Calu3 (cell line): ENCODE measurements at regions not wholly inside any gene's neighbourhood (a gene's known extent, or its start where the extent isn't known, plus 50 kb on each side); places are given as distances from the start of the nearest gene placed in this dataset.

Experiments used
- BruUV-seq: library from RNA; stranded (reverse); fragments of 400-500 nt; replicated peaks from 2 replicates; lab custom pipeline; 2021; lab: Mats Ljungman, UMichigan
- CTCF ChIA-PET: fragments of 300-600 bp; sonication (Branson Sonifier 250); formaldehyde crosslinking; loops from one replicate; lab custom pipeline; 2022; ENCODE audit warnings: antibody characterized with exemption; lab: Charles Lee
- DNase-seq: peaks from one replicate; pipeline ENCODE4 v3.0.0; 2022
- H3K27ac Mint-ChIP-seq: one replicate; pipeline ENCODE4 v1.8.0; 2022; ENCODE audit warnings: mixed read lengths; ENCODE audit not compliant: unreplicated experiment
- H3K27me3 Mint-ChIP-seq: one replicate; pipeline ENCODE4 v1.8.0; 2022; ENCODE audit warnings: mixed read lengths; ENCODE audit not compliant: unreplicated experiment
- H3K36me3 Mint-ChIP-seq: one replicate; pipeline ENCODE4 v1.8.0; 2022; ENCODE audit warnings: mild to moderate bottlenecking, moderate library complexity, mixed read lengths; ENCODE audit not compliant: insufficient read depth, unreplicated experiment
- H3K4me1 Mint-ChIP-seq: one replicate; pipeline ENCODE4 v1.8.0; 2022; ENCODE audit warnings: mild to moderate bottlenecking, low read depth, mixed read lengths; ENCODE audit not compliant: unreplicated experiment
- H3K4me3 Mint-ChIP-seq: one replicate; pipeline ENCODE4 v1.8.0; 2022; ENCODE audit warnings: mild to moderate bottlenecking, low read depth, moderate library complexity, mixed read lengths; ENCODE audit not compliant: unreplicated experiment
- H3K9me3 Mint-ChIP-seq: one replicate; pipeline ENCODE4 v1.8.0; 2022; ENCODE audit warnings: low read depth, mixed read lengths; ENCODE audit not compliant: unreplicated experiment
- intact Hi-C: fragments of 100-400 bp; cut with micrococcal nuclease; formaldehyde crosslinking; loops from one replicate; pipeline ENCODE4 v1.10.0; 2022; ENCODE audit not compliant: unreplicated experiment
- TF ChIP-seq, protein P1 (sequence below): fragments of 200-600 bp; IDR thresholded peaks from one replicate; pipeline ENCODE4 v1.8.0; 2022; ENCODE audit warnings: antibody characterized with exemption; ENCODE audit not compliant: unreplicated experiment

DNA sequence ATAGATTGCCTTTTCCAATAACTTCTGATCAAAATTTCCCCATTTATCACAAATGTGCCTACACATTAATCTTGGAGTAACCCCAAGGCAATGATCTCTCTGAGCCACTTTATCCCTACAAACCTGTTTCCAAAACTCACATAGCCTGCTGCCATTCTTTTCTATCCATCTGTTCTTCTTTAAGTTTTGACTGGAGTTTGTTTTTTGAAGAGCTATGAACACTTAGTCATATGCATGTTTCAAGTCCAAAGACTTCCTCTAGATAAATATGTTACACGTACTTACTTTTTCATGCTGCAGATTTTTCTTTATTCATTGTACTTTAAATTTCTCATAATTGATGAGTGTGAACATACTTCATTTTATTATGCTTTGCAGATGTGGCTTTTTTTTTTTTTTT lies 488.9 kb upstream of the CITED2 start:
- H3K27ac Mint-ChIP-seq: peak overlapping the region; percentile 17
- peaks cover 24% of the 10 kb centered on the region for H3K4me1 Mint-ChIP-seq
- peaks cover 2% of the 10 kb centered on the region for H3K9me3 Mint-ChIP-seq
- no peak overlapping the region for H3K4me3 Mint-ChIP-seq
- no peak for DNase-seq
- H3K27me3 Mint-ChIP-seq: no peaks in the 10 kb centered on the region
- intact Hi-C loops: no loop called here
- H3K36me3 Mint-ChIP-seq: no peaks in the 10 kb centered on the region
- TF ChIP-seq, protein P1, sequence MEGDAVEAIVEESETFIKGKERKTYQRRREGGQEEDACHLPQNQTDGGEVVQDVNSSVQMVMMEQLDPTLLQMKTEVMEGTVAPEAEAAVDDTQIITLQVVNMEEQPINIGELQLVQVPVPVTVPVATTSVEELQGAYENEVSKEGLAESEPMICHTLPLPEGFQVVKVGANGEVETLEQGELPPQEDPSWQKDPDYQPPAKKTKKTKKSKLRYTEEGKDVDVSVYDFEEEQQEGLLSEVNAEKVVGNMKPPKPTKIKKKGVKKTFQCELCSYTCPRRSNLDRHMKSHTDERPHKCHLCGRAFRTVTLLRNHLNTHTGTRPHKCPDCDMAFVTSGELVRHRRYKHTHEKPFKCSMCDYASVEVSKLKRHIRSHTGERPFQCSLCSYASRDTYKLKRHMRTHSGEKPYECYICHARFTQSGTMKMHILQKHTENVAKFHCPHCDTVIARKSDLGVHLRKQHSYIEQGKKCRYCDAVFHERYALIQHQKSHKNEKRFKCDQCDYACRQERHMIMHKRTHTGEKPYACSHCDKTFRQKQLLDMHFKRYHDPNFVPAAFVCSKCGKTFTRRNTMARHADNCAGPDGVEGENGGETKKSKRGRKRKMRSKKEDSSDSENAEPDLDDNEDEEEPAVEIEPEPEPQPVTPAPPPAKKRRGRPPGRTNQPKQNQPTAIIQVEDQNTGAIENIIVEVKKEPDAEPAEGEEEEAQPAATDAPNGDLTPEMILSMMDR: no peak
- CTCF ChIA-PET: no interaction called here
- no TSS peak for BruUV-seq

DNA sequence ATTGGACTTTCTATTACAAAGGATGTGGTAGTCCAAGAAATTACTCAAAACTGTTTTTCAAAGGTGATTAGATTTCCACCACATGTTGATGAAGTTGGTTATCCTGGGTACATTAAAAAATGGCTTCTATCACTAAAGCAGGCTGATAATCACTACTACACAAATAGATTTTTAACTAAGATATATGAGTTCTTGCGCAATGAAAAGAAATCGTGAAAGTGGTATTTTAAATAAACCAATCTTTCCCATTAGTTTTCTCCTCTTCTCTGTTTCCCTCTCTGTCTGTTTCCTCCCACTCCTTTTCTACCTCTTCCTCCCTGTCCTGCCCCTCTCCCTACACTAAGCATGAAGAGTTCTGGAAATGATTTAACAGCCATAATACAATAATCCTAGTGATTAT lies 487.9 kb upstream of the CITED2 start:
- CTCF ChIA-PET: no interaction called here
- H3K4me1 Mint-ChIP-seq: peaks cover 24% of the 10 kb centered on the region
- DNase-seq: no peak
- peaks cover 2% of the 10 kb centered on the region for H3K9me3 Mint-ChIP-seq
- BruUV-seq: no TSS peak
- TF ChIP-seq, protein P1: no peak
- intact Hi-C loops: no loop called here
- H3K4me3 Mint-ChIP-seq: no peak overlapping the region
- no peak overlapping the region for H3K27ac Mint-ChIP-seq
- H3K36me3 Mint-ChIP-seq: no peaks in the 10 kb centered on the region
- H3K27me3 Mint-ChIP-seq: no peaks in the 10 kb centered on the region

DNA sequence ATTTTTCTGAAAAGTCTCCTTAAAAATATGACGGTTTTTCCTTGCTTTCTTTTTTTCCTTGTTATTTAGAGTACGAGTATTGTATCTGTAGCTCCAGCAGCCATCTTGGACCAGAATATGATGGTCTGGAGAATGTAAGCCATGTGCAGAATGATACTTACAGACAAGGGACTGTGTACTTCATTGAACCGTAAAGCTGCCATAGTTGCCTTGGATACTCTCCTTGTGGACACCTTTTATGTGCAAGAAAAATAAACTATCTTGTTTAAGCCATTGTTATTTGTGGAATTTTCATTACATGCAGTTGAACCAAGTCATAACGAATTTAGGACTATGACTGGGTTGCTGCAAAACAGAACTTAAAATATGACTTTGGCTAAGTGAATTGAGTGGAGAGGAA lies 485.8 kb upstream of the CITED2 start:
- DNase-seq: no peak
- CTCF ChIA-PET: no interaction called here
- H3K36me3 Mint-ChIP-seq: no peaks in the 10 kb centered on the region
- BruUV-seq: no TSS peak
- H3K27me3 Mint-ChIP-seq: no peaks in the 10 kb centered on the region
- TF ChIP-seq, protein P1: no peak
- H3K4me1 Mint-ChIP-seq: peaks cover 36% of the 10 kb centered on the region
- intact Hi-C loops: no loop called here
- no peak overlapping the region for H3K4me3 Mint-ChIP-seq
- no peak overlapping the region for H3K27ac Mint-ChIP-seq
- H3K9me3 Mint-ChIP-seq: peaks cover 2% of the 10 kb centered on the region

DNA sequence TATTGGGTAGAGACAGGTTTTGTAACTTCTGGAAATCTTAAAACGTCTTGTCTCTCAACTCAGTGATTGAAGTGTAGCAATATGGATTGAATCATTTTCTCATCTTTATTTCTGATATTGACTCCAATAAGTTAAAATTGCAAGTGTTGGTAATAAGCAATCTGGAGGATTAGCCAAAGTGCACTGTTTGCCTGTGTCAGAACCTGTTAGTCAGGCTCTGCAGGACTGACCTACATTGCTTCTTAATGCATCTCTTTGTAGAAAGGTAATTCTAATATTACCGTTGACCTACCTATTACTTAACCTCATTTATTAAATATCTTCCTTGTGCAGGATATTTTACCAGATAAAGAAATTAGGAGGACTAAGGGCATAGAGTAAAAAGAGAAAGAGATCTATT lies 484.0 kb upstream of the CITED2 start:
- DNase-seq: peak; percentile 35
- no peaks in the 10 kb centered on the region for H3K27me3 Mint-ChIP-seq
- no peaks in the 10 kb centered on the region for H3K9me3 Mint-ChIP-seq
- intact Hi-C loops: loop anchor here (5.0 to 10.0 kb wide), 2 partner anchors 274 to 486 kb away; partner anchors contain the start of gene CITED2
- H3K4me1 Mint-ChIP-seq: peaks cover 42% of the 10 kb centered on the region
- no peaks in the 10 kb centered on the region for H3K36me3 Mint-ChIP-seq
- no peak overlapping the region for H3K27ac Mint-ChIP-seq
- no TSS peak for BruUV-seq
- TF ChIP-seq, protein P1: no peak
- H3K4me3 Mint-ChIP-seq: no peak overlapping the region
- CTCF ChIA-PET: no interaction called here
